Right renal pelvis (tissue), 4 donors: ENCODE measurements at regions not wholly inside any gene's neighbourhood (a gene's known extent, or its start where the extent isn't known, plus 50 kb on each side); places are given as distances from the start of the nearest gene placed in this dataset.
"Not testable (repeated sequence)": the region's sequence is repeated elsewhere in the genome, so short reads cannot be mapped to it uniquely, and the experiment has no call there.

Source experiments
- DNase-seq, 4 donors: peaks; one replicate each; pipeline ENCODE4 v3.0.0-alpha.2; 2013; ENCODE audit warnings: low read depth in 4 of 4, low spot score in 3 of 4, missing footprints in 1 of 4

- DNase-seq: no peak
Observed at GRCh38 chr2:228373191-228373590, 191.7 kb upstream of the SPHKAP start.

- no peak for DNase-seq
Observed at GRCh38 chr2:228372212-228372611, 190.7 kb upstream of the SPHKAP start.

- no peak for DNase-seq
Observed at GRCh38 chr2:228369400-228370031, 188.0 kb upstream of the SPHKAP start.

- no peak for DNase-seq
Observed at GRCh38 chr2:228367356-228367755, 185.9 kb upstream of the SPHKAP start.

GRCh38 chr2:228359473-228359872 is 178.0 kb upstream of the SPHKAP start:
- DNase-seq: no peak

- no peak for DNase-seq
Observed at GRCh38 chr2:228355897-228356296, 174.4 kb upstream of the SPHKAP start.

GRCh38 chr2:228352980-228353379 is 171.5 kb upstream of the SPHKAP start:
- DNase-seq: not testable (repeated sequence)

- no peak for DNase-seq
Observed at GRCh38 chr2:228352048-228352447, 170.6 kb upstream of the SPHKAP start.

- DNase-seq: no peak
Observed at GRCh38 chr2:228348516-228349064, 167.1 kb upstream of the SPHKAP start.

GRCh38 chr2:228344531-228344930 is 163.0 kb upstream of the SPHKAP start:
- no peak for DNase-seq

- DNase-seq: no peak
Observed at GRCh38 chr2:228339525-228339924, 158.0 kb upstream of the SPHKAP start.

GRCh38 chr2:228334180-228334579 is 152.7 kb upstream of the SPHKAP start:
- DNase-seq: no peak

- DNase-seq: no peak
Observed at GRCh38 chr2:228329282-228329681, 147.8 kb upstream of the SPHKAP start.

- no peak for DNase-seq
Observed at GRCh38 chr2:228321015-228321414, 139.5 kb upstream of the SPHKAP start.

GRCh38 chr2:228318218-228318617 is 136.7 kb upstream of the SPHKAP start:
- DNase-seq: no peak

- no peak for DNase-seq
Observed at GRCh38 chr2:228312172-228312571, 130.7 kb upstream of the SPHKAP start.

- no peak for DNase-seq
Observed at GRCh38 chr2:228303960-228304359, 122.5 kb upstream of the SPHKAP start.

GRCh38 chr2:228283491-228284171 is 102.1 kb upstream of the SPHKAP start:
- no peak for DNase-seq

- no peak for DNase-seq
Observed at GRCh38 chr2:228282376-228282775, 100.9 kb upstream of the SPHKAP start.

GRCh38 chr2:228273159-228273558 is 91.7 kb upstream of the SPHKAP start:
- DNase-seq: no peak

GRCh38 chr2:228269351-228269750 is 87.9 kb upstream of the SPHKAP start:
- DNase-seq: no peak

- no peak for DNase-seq
Observed at GRCh38 chr2:228268756-228269155, 87.3 kb upstream of the SPHKAP start.
